ENCODE measurements at regions not wholly inside any gene's neighbourhood (a gene's known extent, or its start where the extent isn't known, plus 50 kb on each side); places are given as distances from the start of the nearest gene placed in this dataset.

GRCh38 chr4:165784672-165785071, 88.4 kb upstream of the TLL1 start:
- no peak overlapping the region for H3K4me3 ChIP-seq (ENCODE audit: low read length)
- no peak for TF ChIP-seq CTCF (conservative IDR thresholded peaks at IDR 0.05; ENCODE audit: low read depth, low read length)
- DNase-seq (ENCODE audit: low read depth) = no peak

- no peak for DNase-seq (ENCODE audit: low read depth)
- H3K4me3 ChIP-seq (ENCODE audit: low read length) = no peak overlapping the region
- no peak for TF ChIP-seq CTCF (conservative IDR thresholded peaks at IDR 0.05; ENCODE audit: low read depth, low read length)
These were observed 87.7 kb upstream of the TLL1 start for GRCh38 chr4:165785337-165785736.

- DNase-seq (ENCODE audit: low read depth) = no peak
- no peak for TF ChIP-seq CTCF (conservative IDR thresholded peaks at IDR 0.05; ENCODE audit: low read depth, low read length)
- no peak overlapping the region for H3K4me3 ChIP-seq (ENCODE audit: low read length)
These were observed 85.3 kb upstream of the TLL1 start for GRCh38 chr4:165787516-165788274.

- no peak for DNase-seq (ENCODE audit: low read depth)
- TF ChIP-seq CTCF (conservative IDR thresholded peaks at IDR 0.05; ENCODE audit: low read depth, low read length) = no peak
- H3K4me3 ChIP-seq (ENCODE audit: low read length) = no peak overlapping the region
These were observed 84.2 kb upstream of the TLL1 start for GRCh38 chr4:165788686-165789463.

- DNase-seq (ENCODE audit: low read depth) = no peak
- H3K4me3 ChIP-seq (ENCODE audit: low read length) = no peak overlapping the region
- no peak for TF ChIP-seq CTCF (conservative IDR thresholded peaks at IDR 0.05; ENCODE audit: low read depth, low read length)
These were observed 79.8 kb upstream of the TLL1 start for GRCh38 chr4:165793236-165793635.

GRCh38 chr4:165794834-165795233, 78.2 kb upstream of the TLL1 start:
- TF ChIP-seq CTCF (conservative IDR thresholded peaks at IDR 0.05; ENCODE audit: low read depth, low read length) = no peak
- no peak for DNase-seq (ENCODE audit: low read depth)
- H3K4me3 ChIP-seq (ENCODE audit: low read length) = no peak overlapping the region
